NCI-H460 (cell line): ENCODE measurements at regions not wholly inside any gene's neighbourhood (a gene's known extent, or its start where the extent isn't known, plus 50 kb on each side); places are given as distances from the start of the nearest gene placed in this dataset.

Experiments used
- DNase-seq: peaks from one replicate; pipeline ENCODE4 v3.0.0-alpha.2; 2016; ENCODE audit warnings: low read depth; ENCODE audit errors: extremely low read depth

GRCh38 chr14:83991666-83992065, 1538.3 kb upstream of the FLRT2 start:
- DNase-seq = no peak

GRCh38 chr14:83992857-83993256, 1537.1 kb upstream of the FLRT2 start:
- no peak for DNase-seq

DNA sequence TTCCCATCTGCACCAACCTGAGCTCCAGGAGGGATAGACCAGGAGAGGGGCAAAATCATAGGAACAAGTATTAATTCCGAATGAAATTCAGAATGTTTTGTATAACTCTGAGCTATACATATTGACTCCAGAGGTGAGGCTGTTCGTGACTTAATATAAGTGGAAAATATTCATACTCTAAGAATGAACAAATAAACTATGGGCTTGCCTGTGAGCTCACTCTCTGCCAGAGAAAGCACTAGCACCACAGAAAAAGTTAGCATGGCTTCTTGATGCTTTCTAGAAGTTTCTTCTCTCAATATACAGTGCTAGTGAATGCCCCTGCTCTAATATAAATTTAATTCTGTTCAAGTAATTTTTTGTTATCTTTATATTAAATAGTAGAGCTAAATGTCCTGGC, 1536.4 kb upstream of the FLRT2 start:
- no peak for DNase-seq

GRCh38 chr14:83994020-83994419, 1535.9 kb upstream of the FLRT2 start:
- no peak for DNase-seq

GRCh38 chr14:84001023-84001422, 1528.9 kb upstream of the FLRT2 start:
- DNase-seq = no peak

GRCh38 chr14:84003346-84003745, 1526.6 kb upstream of the FLRT2 start:
- DNase-seq = no peak

DNA sequence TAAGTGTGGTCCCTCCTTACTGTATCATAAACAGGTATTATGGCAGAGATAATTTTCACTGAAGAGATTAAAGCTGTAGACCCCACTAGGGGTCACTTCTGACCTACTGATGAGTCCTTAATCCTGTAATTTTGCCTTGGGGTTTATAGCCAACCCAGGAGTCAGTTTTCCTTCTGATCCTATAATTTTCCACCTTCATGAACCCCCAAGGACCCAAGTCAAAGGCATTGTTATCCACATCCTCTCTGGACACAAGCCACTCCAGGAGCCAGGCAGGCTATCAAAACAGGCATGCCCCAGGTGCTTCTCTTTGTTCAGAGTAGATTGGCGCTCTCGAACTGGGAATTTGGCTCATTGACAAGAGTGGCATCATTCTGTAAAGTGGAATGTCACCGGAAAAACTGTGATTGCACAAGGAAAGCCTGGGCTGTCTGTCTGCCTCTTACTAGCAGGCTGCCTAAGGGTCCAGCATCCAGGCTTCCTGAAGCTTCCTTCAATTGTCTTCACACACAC, 1523.2 kb upstream of the FLRT2 start:
- DNase-seq = no peak

DNA sequence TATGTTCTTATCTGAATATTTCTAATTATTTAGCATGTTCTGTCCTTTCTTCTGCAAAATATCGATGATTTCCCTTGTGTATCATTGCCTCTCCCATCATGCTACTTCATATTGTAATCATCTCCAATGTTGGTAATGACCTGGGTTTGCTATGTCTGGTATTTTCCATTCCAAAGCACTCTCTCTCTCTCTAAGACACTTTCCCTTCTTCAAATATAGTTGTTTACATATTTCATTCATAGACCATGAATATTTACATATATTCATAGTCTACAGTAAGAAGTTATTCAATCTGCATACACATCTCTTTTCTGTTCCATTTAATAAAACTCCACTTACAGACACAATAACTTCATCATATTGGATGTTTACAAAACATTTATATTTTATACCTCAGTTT, 1516.5 kb upstream of the FLRT2 start:
- no peak for DNase-seq

GRCh38 chr14:84017495-84017894, 1512.4 kb upstream of the FLRT2 start:
- DNase-seq = no peak

GRCh38 chr14:84021433-84021832, 1508.5 kb upstream of the FLRT2 start:
- no peak for DNase-seq

GRCh38 chr14:84024231-84024820, 1505.6 kb upstream of the FLRT2 start:
- no peak for DNase-seq

- no peak for DNase-seq
Measured at GRCh38 chr14:84025106-84026012, 1504.6 kb upstream of the FLRT2 start.

GRCh38 chr14:84027351-84027750, 1502.6 kb upstream of the FLRT2 start:
- no peak for DNase-seq

DNA sequence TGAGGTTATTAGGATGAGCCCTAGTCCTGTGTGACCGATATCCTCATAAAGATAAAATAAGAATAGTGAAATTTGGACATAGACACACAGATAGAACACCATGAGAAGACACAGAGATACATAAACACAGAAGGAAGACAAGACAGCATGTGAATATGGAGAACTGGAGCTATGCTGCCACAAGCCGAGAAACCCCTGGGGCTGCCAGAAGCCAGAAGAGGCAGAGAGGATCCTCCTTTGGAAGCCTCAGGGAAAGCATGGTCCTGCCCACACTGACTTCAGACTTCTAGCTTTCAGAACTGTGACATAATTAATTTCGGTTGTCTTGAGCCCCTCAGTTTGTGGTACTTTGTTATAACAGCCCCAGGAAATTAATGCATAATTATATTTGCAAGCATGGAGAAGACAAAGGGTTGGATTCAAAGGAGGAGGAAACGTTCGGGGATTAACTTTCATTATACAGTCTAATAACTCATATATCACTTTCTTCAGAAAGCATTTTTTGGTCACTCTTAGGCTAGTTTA, 1501.8 kb upstream of the FLRT2 start:
- DNase-seq = no peak

DNA sequence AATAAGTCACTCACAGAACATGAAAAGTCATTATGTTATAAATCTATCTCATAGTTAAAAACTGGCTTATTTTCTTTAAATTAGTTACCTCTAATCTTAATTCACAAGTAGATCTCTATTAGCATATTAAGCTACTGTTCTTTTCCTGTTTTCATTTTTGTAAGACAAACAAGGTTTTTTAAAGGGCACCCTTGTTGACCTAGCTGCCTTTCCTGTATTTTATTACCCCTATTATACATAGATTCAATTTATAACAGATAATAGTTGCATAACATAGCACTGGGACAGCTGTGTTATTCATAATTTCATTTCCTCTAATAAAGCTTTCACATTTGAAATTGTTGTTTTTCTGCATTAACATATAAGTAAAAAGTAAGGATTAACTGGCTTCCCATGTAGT, 1500.7 kb upstream of the FLRT2 start:
- no peak for DNase-seq

DNA sequence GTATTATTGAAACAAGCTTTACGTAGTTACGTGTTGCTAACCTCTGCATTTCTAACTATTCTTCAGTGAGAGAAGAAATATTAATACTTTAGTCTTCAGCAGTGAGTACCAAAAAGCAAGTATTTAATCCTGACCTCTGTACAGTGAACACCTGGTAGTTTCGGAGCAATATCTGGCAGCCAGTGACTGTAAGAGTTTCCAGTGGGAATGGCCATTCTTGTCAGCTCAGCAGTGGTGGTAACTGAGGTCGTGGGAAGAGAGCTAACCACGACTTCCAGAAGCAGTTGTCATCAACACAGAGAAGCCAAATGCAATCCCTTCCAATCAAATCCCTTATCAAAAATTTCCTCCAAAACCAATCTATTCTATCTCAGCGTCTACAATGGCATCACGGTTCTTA, 1500.2 kb upstream of the FLRT2 start:
- no peak for DNase-seq

- DNase-seq = peak; percentile 4
Measured at GRCh38 chr14:84036840-84037239, 1493.1 kb upstream of the FLRT2 start.

DNA sequence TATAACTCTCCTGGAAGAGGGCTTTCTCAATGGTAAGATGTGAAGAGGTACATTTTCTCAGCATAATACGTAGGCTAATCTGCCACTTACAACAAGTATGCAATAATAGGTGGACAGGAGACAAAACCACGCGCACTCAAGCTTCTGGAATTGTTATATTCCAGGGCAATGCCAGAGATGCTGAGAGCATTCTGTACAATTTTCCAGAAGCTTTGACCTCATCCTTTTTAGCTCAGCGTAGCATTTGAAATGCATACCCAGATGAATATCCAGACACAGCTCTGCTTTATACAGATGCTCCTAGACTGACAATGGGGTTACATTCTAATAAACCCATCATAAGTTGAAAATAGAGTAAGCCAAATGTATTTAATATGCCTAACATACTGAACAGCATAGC, 1492.4 kb upstream of the FLRT2 start:
- no peak for DNase-seq

- no peak for DNase-seq
Measured at GRCh38 chr14:84040101-84040500, 1489.8 kb upstream of the FLRT2 start.

- DNase-seq = no peak
Measured at GRCh38 chr14:84041421-84041820, 1488.5 kb upstream of the FLRT2 start.

- DNase-seq = no peak
Measured at GRCh38 chr14:84042992-84043391, 1487.0 kb upstream of the FLRT2 start.
